ENCODE measurements at regions not wholly inside any gene's neighbourhood (a gene's known extent, or its start where the extent isn't known, plus 50 kb on each side); places are given as distances from the start of the nearest gene placed in this dataset.
"Not testable (repeated sequence)": the region's sequence is repeated elsewhere in the genome, so short reads cannot be mapped to it uniquely, and the experiment has no call there.

GRCh38 chr12:59316938-59317337, 278.9 kb upstream of the SLC16A7 start:
- Histone ChIP-seq H4K20me1 (ENCODE audit: control insufficient read depth, insufficient read depth, low read depth, low read length) (no peaks in the 10 kb centered on the region), H3K9me3 (ENCODE audit: control insufficient read depth, insufficient read depth, low read length) (no peaks in the 10 kb centered on the region), H3K79me2 (ENCODE audit: control insufficient read depth, low read length) (no peaks in the 10 kb centered on the region), H3K4me1 (ENCODE audit: control insufficient read depth, low read length) (no peaks in the 10 kb centered on the region), H3K27ac (ENCODE audit: low read depth, low read length) (no peak overlapping the region), H3K4me2 (ENCODE audit: low read length) (no peak overlapping the region), H3K4me3 (ENCODE audit: low read length) (no peak overlapping the region), H3K36me3 (ENCODE audit: control insufficient read depth, low read length) (no peaks in the 10 kb centered on the region), H3K27me3 (ENCODE audit: control insufficient read depth, low read length) (no peaks in the 10 kb centered on the region), H3F3A (ENCODE audit: control insufficient read depth, insufficient read depth) (no peaks in the 10 kb centered on the region), H3K9me2 (replicated peaks; ENCODE audit: control insufficient read depth, low read length) (no peaks in the 10 kb centered on the region)
- TF ChIP-seq CTCF (IDR thresholded peaks at IDR 0.05; ENCODE audit: low read depth, low read length, poor library complexity, severe bottlenecking): no peak
- TF ChIP-seq EZH2phosphoT487 (IDR thresholded peaks at IDR 0.05; ENCODE audit: borderline replicate concordance, low read length): no peak

GRCh38 chr12:59316354-59316753, 279.5 kb upstream of the SLC16A7 start:
- H4K20me1 ChIP-seq (ENCODE audit: control insufficient read depth, insufficient read depth, low read depth, low read length); H3K4me3 ChIP-seq (ENCODE audit: low read length); H3K9me3 ChIP-seq (ENCODE audit: control insufficient read depth, insufficient read depth, low read length); H3K27me3 ChIP-seq (ENCODE audit: control insufficient read depth, low read length); H3F3A ChIP-seq (ENCODE audit: control insufficient read depth, insufficient read depth); H3K36me3 ChIP-seq (ENCODE audit: control insufficient read depth, low read length); H3K9me2 ChIP-seq (replicated peaks; ENCODE audit: control insufficient read depth, low read length); H3K4me2 ChIP-seq (ENCODE audit: low read length); H3K27ac ChIP-seq (ENCODE audit: low read depth, low read length); H3K79me2 ChIP-seq (ENCODE audit: control insufficient read depth, low read length); H3K4me1 ChIP-seq (ENCODE audit: control insufficient read depth, low read length): not testable (repeated sequence)

- Histone ChIP-seq H3K4me3 (ENCODE audit: low read length) (no peak overlapping the region), H3K27me3 (ENCODE audit: control insufficient read depth, low read length) (no peaks in the 10 kb centered on the region), H3K27ac (ENCODE audit: low read depth, low read length) (no peak overlapping the region), H3K36me3 (ENCODE audit: control insufficient read depth, low read length) (no peaks in the 10 kb centered on the region), H3K4me2 (ENCODE audit: low read length) (no peak overlapping the region), H3K79me2 (ENCODE audit: control insufficient read depth, low read length) (no peaks in the 10 kb centered on the region), H3F3A (ENCODE audit: control insufficient read depth, insufficient read depth) (no peaks in the 10 kb centered on the region), H3K9me2 (replicated peaks; ENCODE audit: control insufficient read depth, low read length) (no peaks in the 10 kb centered on the region), H3K9me3 (ENCODE audit: control insufficient read depth, insufficient read depth, low read length) (0 out of 2 replicates have a peak, but pooled peaks cover 4% of the 10 kb centered on the region), H4K20me1 (ENCODE audit: control insufficient read depth, insufficient read depth, low read depth, low read length) (no peaks in the 10 kb centered on the region), H3K4me1 (ENCODE audit: control insufficient read depth, low read length) (no peaks in the 10 kb centered on the region)
- TF ChIP-seq CTCF (IDR thresholded peaks at IDR 0.05; ENCODE audit: low read depth, low read length, poor library complexity, severe bottlenecking) (no peak), EZH2phosphoT487 (IDR thresholded peaks at IDR 0.05; ENCODE audit: borderline replicate concordance, low read length) (no peak)
Measured at GRCh38 chr12:59314209-59314608, 281.6 kb upstream of the SLC16A7 start.

GRCh38 chr12:59304077-59304721, 291.6 kb upstream of the SLC16A7 start:
- Histone ChIP-seq H3K9me3 (ENCODE audit: control insufficient read depth, insufficient read depth, low read length) (no peaks in the 10 kb centered on the region), H3K4me2 (ENCODE audit: low read length) (no peak overlapping the region), H3K4me3 (ENCODE audit: low read length) (no peak overlapping the region), H4K20me1 (ENCODE audit: control insufficient read depth, insufficient read depth, low read depth, low read length) (no peaks in the 10 kb centered on the region), H3K36me3 (ENCODE audit: control insufficient read depth, low read length) (no peaks in the 10 kb centered on the region), H3K27ac (ENCODE audit: low read depth, low read length) (no peak overlapping the region), H3K79me2 (ENCODE audit: control insufficient read depth, low read length) (no peaks in the 10 kb centered on the region), H3K4me1 (ENCODE audit: control insufficient read depth, low read length) (no peaks in the 10 kb centered on the region), H3K9me2 (replicated peaks; ENCODE audit: control insufficient read depth, low read length) (no peaks in the 10 kb centered on the region), H3F3A (ENCODE audit: control insufficient read depth, insufficient read depth) (no peaks in the 10 kb centered on the region), H3K27me3 (ENCODE audit: control insufficient read depth, low read length) (no peaks in the 10 kb centered on the region)
- TF ChIP-seq EZH2phosphoT487 (IDR thresholded peaks at IDR 0.05; ENCODE audit: borderline replicate concordance, low read length) (no peak), CTCF (IDR thresholded peaks at IDR 0.05; ENCODE audit: low read depth, low read length, poor library complexity, severe bottlenecking) (no peak)
